ENCODE measurements at regions not wholly inside any gene's neighbourhood (a gene's known extent, or its start where the extent isn't known, plus 50 kb on each side); places are given as distances from the start of the nearest gene placed in this dataset.

GRCh38 chr15:95716708-95717107 lies 613.8 kb upstream of the NR2F2 start:
- TF ChIP-seq CTCF (conservative IDR thresholded peaks at IDR 0.05; ENCODE audit: low read depth, low read length) (no peak), EZH2 (IDR thresholded peaks at IDR 0.05; ENCODE audit: borderline replicate concordance, low read depth, low read length, poor library complexity, severe bottlenecking) (no peak)
